Hepatic stellate cell (primary cell): ENCODE measurements at regions not wholly inside any gene's neighbourhood (a gene's known extent, or its start where the extent isn't known, plus 50 kb on each side); places are given as distances from the start of the nearest gene placed in this dataset.

Experiments
- DNase-seq: peaks from one replicate; pipeline ENCODE4 v3.0.0; 2011; ENCODE audit warnings: low spot score

DNA sequence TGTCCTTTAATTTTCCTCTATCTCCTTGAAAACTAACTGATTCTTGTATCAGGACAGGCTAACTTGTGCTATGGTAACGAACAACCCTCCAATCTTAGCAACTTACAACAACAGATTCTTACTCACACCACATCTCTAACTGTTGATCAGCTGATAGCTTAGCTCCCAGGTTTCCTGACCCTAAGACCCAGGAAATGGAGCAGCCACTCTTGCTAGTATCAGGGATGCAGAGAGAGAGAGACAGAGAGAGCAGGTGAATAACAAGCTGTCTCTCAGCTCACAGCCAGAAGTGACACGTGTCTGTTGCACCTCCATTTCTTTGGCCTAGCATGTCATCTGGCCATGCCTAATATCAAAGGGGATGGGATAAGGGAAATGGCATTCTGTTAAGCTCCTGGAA is 1289.0 kb upstream of the AUTS2 start:
- DNase-seq = no peak

DNA sequence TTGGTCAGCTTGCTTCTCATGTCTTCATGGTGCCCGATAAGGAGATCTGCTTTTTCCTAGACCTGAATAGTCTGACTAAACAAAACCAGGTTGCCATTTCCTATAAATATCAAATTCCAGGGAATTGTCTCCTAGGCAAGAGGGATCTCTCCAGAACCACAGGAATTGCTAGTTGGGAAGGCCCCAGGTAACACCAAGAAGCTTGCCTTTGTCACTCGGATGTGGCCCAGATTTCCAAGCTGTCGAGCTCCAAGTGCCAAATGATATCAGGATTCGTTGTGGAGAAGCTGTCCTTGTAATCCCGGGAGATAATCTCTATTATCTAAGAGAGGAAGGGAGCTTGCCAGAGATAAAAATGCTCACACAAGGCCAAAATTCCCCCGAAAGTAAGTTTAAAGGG is 1288.5 kb upstream of the AUTS2 start:
- DNase-seq = no peak

DNA sequence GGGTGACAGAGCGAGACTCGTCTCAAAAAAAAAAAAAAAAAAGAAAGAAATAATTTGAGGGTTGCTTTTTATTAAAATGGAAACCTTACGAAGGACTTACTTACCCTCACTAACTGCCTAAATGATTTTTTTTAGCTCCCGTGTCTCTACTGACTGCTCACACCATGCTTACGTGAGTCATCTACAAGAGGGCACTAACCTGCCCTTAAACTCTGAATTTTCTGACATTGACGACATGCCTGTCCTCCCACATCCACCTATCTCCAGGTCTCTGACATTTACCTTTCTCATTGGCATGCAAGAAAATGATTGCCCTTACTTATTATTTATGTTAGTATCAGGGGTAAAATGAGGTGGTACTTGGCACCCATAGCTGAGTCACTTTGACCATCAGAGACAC is 1286.3 kb upstream of the AUTS2 start:
- DNase-seq = no peak

DNA sequence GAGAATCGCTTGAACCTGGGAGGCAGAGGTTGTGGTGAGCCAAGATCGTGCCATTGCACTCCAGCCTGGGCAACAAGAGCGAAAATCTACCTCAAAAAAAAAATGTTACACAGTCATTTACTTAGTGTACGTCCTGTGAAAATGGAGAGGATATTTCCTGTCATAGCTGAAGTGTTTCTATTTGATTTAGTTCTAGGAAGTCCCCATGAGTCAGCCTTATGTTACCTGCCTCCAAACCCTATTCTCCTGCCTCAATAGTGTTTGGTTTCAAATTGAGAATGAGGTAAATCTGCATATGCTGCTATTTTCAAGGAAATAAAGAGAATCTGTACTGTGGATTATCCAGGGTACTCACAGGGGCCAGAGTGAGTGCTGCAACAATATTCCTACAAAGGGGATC is 1284.5 kb upstream of the AUTS2 start:
- DNase-seq = no peak

DNA sequence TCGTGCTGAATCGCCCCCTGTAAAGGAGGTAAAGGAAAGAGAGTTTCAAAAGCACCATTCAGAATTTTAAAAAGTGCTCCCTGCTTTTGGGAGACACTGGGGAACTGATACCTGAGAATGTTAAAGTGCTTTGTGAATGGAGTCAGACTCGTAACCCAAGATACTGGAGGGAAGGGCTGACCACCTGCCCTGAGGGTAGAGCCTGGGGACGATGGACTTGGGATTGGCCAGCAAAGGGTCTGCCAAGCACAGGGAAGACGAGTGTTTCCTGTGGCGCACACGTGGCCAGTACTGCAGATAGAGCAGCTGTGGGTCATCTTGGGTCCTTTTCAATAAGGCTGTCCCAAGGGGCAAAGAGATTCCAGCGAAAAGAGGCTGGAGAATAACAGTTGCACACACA is 1284.1 kb upstream of the AUTS2 start:
- DNase-seq = no peak

DNA sequence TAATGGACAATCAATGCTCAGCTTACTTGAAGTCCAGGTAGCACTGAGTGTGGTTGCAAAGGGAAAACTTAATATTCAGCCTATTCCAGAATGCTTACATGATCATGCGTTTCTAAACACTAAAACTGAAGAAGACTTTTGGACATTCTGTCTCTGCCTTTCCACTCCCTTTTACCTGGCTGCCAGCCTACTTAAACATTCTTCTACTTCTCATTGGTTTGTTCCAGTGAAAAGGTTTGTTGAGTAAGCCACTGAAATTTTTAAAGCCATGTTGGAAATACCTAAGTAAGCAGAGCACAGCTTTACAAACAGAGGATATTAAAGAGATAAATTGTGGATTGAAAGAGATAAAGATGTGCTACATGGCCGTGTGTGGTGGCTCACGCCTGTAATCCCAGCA is 1280.8 kb upstream of the AUTS2 start:
- DNase-seq = no peak

DNA sequence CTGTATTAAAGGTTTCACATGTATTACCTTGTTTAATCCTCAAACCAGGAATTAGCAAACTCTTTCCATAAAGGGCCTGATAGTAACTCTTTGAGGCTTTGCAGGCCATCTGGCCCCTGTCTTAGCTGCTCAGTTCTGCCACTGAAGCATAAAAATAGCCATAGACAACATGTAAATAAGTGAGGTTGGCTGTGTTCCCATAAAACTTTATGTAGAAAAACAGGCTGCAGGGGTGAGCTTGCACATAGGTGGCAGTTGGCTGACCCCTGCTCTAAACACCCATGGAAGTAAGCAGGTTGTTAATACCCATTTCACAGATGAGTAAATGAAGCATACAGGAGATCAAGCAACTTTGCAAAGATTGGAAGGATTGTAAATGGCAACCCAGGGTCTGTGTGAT is 1279.2 kb upstream of the AUTS2 start:
- DNase-seq = no peak

DNA sequence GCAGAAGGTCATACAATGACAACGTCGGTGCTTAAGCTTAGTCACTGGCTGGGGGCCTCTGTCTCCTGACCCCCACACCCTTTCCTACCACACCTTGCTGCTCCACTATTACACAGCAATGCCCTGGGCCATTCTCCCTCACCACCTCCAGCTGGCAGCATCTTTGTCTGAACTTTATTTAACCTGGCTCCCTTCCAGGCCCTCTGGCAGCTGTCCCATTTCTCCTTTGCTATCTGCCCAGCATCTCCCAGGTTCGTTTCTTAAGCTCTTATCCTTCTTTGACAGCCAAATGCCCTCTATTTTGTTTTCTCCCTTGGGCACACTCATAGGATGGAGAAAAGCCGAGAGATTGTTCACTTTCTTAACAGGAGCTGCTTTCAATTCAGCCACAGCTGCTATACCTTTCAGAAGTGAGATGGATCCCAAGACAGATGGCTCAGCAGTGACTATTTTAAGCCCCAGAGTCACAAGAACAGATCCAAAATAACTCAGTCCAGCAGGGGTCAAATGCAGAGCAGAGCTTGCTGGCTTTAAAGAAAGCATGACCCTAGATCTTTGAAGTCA is 1277.1 kb upstream of the AUTS2 start:
- DNase-seq = no peak

DNA sequence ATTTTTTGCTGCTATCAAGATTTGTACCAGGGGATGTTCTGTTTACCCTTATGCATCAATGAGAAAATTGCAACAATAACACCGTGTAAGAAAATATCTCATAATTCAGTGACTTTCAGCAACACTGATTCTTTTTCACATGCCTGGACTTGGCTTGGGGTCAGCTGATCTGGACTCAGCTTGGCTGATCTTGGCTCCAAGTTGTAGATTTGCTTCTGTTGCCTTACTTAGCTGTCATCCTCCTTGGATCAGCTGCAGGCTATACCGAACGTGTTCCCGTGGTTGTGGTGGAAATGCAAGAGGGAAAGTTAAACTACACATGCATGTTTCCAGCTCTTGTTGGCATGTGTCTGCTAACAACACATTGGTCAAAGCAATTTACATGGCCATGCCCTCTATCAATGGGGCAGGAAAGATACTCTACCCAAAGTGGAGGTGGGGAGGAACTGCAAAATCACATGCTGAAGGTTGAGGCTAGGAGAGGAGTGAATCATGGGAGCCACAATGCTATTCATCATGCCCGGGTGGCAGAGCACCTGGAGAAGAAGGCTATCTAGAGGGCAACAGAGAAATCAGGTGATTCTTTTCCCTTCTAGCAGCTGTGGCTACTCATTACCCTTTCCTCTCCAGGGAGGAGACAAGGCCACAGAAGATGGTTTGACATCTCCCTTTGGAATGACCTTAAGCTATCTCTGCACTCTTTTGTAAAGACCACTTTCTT is 1276.3 kb upstream of the AUTS2 start:
- no peak for DNase-seq

DNA sequence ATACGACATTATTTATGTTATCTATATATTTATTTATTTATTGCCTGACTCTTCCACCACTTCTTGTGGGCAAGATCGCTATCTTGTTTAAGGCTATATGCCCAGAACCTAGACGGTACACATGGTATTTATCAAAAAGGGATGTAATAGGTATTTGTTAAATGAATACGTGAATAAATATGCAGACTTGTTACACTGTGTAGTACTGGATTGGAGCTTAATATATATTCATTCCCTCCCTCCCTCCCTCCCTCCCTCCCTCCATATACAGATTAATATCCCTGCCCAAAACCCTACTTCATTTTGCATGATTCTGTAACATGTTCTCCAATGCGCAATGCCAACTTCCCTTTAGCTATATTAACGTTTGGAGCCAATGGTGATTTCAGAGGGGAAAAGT is 1273.7 kb upstream of the AUTS2 start:
- no peak for DNase-seq

DNA sequence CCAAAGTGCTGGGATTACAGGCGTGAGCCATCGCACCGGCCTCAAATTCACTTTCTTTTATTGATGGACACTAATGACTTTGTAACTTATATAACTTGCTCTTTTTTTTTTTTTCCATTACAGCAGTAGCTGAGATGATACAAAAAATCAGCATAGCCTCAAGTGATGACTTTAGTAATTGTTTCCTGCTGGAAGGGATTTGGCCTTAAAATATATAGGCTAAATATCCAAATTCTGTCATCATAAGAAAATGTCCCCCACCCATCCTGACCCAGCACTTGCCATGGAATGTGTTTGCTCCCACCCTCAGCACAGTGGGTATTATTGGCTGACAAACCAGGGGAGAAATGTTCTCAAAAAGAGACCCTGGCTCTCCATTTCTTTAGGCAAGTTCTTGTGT is 1264.1 kb upstream of the AUTS2 start:
- no peak for DNase-seq

DNA sequence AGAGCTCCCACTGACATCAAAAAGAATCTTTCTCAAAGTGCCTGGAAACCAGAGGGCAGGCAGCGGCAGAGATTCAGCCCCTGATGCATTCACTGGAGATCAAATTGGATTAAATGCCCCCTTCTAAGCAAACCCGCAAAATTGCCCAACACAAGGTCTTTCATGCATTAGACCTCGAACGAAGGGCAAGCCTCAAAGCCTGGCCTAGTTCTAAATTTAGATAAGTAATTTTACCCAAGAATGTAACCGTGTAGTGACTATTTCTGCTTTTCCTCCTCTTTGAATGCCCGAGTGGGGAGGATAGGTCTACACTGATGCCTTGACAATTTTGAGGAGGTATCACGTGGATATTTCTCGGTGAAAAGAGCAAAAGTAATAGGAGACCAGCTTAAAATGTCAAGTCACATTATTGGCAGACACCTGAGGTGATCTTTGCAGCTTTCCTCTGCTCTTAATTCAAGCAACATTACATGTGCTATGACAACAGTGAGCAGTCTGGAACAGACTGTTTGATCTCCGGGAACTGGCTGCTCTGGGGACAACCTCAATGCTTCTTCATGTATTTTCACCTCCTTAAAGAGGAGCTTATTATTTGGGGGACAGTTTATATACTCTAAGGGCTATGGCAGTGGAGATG is 1263.5 kb upstream of the AUTS2 start:
- DNase-seq = no peak

DNA sequence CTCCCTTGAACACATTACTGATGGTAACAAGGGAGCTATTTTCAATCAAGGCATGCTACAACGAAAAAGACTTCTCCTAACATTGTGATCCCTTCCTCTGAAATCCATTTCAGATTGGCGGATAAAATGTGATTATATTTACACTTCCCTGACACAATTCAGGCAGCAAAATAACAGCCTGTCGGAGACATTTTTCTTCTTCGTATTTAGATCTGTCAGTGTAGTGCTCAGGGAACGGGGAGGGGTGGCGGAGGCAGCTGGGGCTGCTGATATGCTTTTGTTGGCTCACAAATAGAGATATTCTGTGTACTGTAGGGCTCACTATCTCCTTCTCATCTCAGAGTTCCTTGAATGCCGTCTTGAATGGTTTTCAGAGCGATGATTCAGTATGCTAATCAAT is 1261.7 kb upstream of the AUTS2 start:
- DNase-seq = no peak

DNA sequence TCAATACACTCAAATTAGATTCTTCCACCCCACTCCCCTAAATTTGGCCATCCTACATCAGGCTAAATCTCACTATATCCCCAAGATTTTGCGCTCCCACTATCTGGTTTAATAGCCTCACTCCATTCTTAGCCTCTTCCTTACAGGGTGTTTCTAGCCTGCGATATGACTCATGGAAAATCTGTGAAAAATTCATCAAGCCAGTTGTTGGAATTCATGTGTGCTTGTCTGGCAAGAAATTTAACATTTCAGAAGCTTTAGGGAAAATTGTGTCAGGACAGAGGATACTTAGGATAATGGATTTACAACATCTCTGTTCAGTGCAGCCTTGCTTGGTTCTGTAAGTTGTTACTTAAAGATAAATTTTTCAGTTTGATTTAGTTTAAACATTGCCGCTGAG is 1249.9 kb upstream of the AUTS2 start:
- no peak for DNase-seq

DNA sequence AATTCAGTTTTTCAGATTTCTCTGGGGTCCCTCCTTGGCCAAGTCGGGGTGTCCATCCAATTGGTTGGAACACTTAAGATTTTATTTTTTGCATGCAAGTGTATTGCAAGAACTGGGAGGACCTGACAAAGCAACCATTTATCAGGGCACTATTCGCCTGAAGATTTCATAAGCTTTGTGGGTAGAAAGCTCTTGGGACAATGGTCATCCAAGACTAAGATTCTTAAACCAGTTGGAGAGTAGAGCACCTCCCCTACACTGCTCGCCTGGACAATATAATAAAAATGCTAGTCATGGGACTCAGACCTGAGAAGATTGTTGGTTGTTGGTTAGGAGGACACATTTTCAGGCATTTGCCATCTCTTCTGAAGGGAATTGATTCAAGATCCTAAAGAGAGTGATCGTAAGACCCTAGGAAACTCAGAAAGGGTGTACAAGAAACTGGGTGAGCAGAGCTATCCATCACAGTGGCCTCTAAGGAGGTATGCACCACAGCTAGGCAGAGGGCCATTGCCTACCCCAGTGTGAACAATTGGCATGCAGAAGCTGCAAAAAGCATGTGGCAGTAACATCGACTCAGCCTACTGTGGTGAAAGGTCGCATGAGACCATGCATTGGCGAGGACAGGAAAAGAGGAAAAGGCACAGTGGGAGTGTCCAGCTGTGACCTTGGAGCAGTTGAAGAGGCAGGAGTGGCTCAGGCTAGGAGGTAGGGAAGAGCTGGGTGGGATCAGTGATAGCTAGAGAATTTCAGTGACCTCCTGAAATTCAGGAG is 1235.3 kb upstream of the AUTS2 start:
- DNase-seq = no peak

DNA sequence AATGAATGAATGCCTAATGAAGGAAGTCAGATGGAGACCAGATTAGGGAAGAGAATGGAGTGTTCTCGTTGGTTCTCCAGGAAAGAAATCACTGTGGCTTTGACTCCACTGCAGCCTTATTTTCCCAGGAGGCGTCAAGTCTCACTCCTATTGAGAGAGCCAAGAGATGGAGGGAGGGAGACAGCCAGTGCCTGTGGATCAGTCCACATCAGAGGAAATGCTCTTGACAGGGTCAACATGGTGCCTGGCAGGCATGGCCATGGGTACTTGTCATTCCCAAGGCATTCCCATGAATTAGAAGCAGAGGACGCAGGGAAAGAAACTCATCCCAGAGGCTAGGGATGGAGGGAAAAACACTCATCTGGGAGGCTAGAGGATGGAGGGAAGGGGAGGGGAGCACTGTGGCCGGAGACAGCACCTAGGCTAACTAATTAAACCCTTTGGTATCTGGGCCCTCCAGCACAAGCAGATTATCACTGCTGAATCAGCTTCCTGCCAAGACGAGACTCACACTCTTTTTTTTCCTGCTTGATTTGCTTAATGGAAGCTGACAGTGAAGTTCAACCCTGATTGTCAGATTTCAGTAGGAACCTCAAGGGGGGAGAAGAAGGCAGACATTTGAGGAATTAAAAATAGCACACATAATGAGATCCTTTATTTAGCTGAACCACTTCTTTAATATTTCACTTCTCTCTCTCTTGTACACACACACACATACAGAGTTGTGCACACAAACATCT is 1233.2 kb upstream of the AUTS2 start:
- DNase-seq = no peak

DNA sequence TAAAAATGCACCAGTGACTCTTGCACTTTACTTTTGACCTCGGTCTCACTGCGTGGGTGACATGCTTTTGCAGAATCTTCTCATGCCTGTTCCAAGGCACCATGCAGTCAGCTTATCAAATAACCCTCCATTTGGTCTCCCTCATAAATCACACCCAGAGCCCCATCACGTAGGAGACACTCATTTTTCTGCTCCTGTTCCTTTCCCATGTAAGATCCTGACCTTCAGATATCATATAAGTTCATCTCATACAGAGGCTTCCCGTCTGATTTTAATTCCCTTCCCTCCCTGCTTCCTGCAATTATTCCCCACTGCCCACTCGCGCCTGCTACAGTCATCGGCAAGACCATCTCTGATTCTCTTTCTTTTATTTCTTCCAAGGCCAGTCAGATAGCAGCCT is 1226.3 kb upstream of the AUTS2 start:
- no peak for DNase-seq

DNA sequence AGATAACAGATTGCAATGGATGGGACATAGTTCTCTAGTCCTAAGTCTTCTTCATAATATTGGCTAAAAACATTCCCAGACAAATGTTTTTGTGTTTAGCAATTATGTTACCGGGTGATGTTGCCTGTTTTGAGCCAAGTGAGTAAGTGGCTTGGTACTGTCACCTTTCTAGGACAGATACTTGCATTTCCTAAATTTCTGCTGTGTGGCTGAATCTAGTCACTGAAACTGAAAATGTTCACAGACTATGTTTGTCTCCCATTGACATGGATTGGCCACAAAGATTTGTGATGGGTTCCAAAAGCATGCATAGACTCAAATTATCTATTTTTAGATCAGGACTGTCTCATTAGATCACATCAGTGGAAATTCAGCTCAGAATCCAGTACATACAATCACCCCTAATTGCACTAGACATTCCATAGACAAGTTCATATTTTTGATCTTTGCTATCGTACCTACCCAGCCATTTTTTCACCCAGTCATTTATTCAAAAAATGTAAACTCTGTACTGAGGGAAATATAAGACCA is 1222.1 kb upstream of the AUTS2 start:
- DNase-seq = no peak

DNA sequence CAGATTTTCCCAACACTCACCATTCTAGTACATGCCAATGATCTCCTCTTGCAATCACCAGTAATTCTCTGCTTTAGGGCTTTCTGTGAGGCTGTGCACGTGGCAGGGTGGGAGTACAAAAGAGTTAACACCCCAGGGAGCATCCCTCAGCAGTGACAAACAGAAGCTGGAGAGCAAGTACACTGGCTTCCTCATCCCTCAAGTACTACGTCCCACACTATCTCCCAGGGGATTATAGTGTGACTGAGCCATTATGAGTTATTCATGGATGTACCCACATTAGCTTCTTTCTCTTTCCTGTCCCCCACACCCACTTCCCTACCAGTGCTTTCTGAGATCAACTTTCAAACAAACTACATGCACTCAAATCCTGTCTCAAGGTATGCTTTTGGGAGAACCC is 1216.5 kb upstream of the AUTS2 start:
- no peak for DNase-seq

DNA sequence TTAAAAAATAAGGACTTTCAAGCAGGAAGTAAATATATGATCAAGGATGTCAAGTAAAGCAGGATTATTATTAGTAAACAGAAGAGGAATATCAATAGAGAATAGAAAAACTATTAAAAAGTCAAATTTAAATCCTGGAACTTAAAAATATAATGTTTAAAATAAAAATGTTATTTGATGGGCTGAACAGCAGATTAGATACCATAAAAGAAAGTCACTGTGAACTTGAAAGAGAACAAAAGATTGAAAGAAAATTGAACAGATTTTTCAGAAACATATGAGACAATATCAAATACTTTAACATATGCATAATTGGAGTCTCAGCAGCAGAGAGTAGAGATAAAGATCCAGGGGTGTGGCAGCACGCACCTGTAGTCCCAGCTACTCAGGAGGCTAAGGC is 1213.7 kb upstream of the AUTS2 start:
- no peak for DNase-seq

DNA sequence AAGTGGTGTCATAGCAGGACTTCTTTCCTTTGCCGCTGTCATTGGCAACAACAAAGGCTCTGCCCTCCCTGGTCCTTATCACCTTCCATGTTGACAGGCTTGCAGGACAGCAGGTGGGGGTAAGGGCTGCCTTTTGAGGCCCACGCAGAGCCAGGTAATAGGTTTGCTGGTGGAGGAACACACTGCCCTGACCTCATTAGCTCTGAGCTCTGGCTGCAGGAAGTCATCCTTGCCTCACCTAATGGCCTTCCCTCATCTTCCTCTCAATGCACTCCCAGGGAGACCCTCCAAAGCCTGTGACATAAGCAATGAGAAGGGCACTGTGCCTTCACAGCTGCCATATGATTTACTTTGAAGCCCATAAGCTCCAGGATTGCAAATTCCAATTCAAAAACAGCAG is 1205.2 kb upstream of the AUTS2 start:
- no peak for DNase-seq

DNA sequence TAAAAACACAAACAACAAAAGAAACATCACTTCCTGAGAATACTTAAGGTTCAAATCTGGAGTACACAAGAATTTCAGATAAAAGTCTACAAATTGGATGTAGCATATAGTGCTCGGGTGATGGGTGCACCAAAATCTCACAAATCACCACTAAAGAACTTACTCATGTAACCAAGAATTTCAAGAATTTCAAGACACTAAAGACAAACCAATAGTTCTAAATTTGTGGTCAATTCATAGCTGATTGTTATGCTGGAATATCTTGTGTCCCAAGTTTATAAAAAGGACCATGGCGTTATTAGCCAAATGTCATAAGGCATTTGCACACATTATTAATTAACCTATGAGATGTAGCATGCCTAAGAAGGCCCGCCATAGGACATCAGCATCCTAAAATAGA is 1204.1 kb upstream of the AUTS2 start:
- DNase-seq = no peak
